ENCODE measurements at regions not wholly inside any gene's neighbourhood (a gene's known extent, or its start where the extent isn't known, plus 50 kb on each side); places are given as distances from the start of the nearest gene placed in this dataset.

- TF ChIP-seq CTCF (IDR thresholded peaks at IDR 0.05), result no peak
- TF ChIP-seq POLR2A (IDR thresholded peaks at IDR 0.05), result no peak
Observed at GRCh38 chr15:98330692-98331435, 317.5 kb upstream of the IGF1R start.

Data from suprapubic skin (tissue), 3 donors.